HG03571 (cell line): ENCODE measurements at regions not wholly inside any gene's neighbourhood (a gene's known extent, or its start where the extent isn't known, plus 50 kb on each side); places are given as distances from the start of the nearest gene placed in this dataset.

Experiments used
- ATAC-seq: cut with Tn5 transposase; IDR thresholded peaks from one replicate; pipeline ENCODE4 v1.9.1; 2021; ENCODE audit not compliant: unreplicated experiment

GRCh38 chr15:62431817-62432216, 266.7 kb upstream of the C2CD4B start:
- ATAC-seq, result no peak

- ATAC-seq, result no peak
These were observed 267.8 kb upstream of the C2CD4B start for GRCh38 chr15:62432702-62433398.

DNA sequence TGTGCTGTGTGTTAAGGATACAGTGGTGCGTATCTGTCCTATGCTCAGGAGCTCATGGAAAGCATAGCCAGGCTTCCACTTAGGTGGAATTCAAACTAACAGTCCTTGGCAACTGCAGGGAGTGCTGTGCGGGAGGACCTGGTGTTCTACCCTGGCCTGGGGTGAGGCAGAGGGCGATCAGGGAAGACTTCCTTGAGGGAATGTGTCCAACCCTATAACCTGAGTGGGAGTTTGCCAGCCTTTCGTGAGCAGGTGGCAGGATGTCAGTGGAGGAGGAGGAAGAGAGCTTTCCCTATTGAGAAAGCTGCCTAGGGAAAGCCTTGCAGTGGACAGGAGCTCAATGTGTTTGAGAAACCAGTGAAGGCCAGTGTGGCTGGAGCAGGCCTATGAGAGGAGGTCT, 271.1 kb upstream of the C2CD4B start:
- no peak for ATAC-seq

- no peak for ATAC-seq
These were observed 272.7 kb upstream of the C2CD4B start for GRCh38 chr15:62437753-62438152.

DNA sequence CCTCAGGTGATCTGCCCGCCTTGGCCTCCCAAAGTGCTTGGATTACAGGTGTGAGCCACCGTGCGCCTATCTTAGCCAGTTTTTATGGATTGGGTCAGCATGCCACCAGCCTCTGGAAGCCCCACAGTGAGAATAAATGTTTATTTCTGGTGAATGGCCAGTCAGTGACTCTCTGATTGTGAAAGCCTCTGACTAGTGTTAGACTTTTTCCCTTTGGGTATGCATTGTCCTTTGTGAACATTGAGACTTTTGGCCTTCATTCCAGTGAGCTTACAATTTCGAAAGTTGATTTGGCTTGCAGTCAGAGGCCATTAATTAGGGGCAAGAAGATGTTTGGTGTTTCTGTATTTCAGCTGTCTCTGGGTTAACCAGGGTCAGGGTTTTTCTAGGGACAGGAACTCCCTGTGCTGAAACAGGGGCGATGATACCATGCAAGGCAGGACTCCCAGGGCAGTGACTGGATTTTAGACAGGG, 274.5 kb upstream of the C2CD4B start:
- ATAC-seq, result no peak

DNA sequence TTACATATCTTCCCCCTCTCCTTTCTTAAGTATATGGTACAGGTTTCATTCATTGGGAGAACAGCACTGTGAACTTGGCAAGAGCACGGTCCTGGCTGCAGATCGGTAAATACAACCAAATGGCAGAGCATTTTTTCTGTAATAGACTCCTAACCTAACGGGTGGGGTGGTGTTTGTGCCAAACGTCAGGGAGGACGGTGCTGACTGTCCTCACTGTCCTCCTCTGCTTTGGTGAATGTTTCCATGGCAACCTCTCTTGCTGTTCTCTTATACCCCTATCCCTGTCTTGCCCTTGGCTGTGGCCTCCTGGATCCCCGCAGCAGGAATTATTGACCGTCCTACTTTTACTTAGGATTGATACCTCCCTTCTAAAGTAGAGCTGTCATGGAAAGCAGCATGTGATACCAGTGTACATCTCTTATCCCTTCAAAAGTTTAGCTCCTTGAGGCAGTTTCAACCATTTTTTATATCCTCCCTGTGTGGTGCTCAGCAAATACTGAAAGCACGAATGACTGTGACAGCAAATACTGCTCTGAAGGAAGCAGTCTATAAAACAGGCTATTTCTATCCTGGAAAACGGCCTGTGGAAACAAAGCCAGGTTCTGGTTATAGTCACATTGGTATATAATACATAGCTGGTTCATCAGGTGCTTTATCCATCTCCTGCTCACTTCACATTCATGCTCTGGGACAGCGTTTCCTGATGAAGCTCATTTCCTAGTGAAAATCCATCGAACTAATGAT, 275.4 kb upstream of the C2CD4B start:
- ATAC-seq, result no peak

DNA sequence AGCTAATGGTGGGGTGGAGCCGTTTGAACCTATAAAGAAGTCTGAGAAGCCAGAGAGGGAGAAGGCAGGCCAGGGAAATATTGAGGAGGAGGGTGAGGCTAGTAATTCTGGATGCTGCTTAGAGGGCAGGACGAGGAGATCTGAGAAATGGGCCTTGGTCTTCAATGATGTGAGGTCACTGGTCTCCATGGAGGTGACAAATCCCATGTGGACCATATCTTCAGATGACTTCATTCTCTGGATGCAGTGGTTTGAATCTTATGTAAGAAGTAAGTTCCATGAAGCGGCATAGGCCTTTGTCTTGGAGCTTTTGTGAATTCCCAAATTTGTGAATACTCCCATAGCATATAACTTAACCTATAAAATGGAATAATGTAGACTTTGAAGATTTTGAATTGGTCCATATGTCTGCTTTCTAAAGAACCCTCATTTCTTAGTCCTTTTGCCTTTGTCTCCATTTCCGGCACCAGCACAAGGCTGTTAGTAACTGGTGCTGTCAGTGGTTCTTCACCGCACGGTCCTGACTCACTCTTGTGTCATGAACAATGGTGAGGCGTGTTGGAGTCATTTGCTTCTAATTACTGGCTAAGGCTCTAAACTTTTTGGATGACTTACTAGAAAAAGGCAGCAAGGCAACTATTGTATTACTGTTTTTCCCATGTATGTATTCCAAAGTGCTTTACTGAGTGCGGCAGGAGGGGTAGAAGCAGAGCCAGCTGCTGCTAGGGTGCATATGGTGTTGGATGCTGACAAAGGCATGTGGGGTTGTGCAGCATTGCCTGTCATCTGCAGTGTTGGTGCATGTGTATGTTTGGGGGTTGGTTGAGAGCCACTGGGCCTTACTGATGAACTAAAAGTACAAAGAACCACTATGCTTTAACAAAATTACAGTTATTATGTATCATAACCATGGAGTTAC, 279.3 kb upstream of the C2CD4B start:
- no peak for ATAC-seq

DNA sequence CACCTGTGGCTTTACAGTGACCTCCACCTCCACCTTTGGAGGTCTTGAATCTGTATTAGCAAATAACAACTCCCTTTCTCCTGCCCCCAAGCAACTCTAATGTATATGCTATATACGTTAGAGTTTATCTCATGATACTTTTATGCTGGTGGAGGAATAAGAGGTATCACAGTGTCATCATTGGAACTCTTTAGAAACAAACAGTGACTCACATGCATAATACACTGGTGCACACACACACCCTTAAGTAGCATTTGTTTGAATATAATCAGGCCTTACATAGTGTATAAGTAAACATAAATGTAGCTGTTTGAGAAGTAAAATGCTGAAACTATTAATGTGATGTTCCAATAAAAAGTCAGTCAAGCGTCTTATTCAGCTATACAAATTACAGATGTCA, 280.2 kb upstream of the C2CD4B start:
- ATAC-seq, result no peak

GRCh38 chr15:62446984-62447383, 281.9 kb upstream of the C2CD4B start:
- no peak for ATAC-seq

GRCh38 chr15:62447742-62448141, 282.7 kb upstream of the C2CD4B start:
- no peak for ATAC-seq

DNA sequence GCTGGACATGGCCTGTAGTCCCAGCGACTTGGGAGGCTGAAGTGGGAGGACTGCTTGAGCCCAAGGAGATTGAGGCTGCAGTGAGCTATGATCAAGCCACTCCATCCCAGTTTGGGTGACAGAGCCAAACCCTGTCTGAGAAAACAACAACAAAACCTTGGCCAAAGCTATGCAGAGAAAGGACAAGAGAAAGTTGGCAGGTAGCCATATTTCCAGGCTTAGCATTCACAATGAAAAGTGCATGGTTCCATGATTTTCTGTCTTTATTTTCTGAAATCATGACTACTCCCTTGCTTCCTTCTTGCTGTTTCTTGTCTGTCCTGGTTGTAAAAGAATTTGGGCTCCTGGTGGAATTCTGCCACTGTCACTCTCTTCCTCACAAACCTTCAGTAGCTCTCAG, 284.6 kb upstream of the C2CD4B start:
- no peak for ATAC-seq

- no peak for ATAC-seq
These were observed 285.0 kb upstream of the C2CD4B start for GRCh38 chr15:62450061-62450460.

DNA sequence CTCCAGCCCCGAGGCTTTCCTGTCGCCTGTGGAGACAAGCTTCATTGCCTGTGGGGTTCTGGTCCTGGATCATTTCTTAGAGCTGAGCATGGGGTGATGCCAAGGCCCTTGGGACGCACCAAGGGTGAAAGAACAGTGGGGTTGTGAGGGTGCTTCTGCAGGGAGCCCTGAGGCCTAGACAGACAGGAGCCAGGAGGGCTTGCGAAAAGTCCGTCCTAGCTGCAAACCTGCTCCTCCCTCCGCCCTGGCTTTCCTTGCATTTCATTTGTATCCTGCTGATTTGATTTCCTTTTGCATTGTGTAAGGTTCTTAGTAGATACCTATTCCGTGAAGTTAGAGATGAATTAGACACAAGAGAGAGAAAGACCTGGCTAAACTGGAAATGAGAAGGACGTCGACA, 286.9 kb upstream of the C2CD4B start:
- ATAC-seq, result no peak

DNA sequence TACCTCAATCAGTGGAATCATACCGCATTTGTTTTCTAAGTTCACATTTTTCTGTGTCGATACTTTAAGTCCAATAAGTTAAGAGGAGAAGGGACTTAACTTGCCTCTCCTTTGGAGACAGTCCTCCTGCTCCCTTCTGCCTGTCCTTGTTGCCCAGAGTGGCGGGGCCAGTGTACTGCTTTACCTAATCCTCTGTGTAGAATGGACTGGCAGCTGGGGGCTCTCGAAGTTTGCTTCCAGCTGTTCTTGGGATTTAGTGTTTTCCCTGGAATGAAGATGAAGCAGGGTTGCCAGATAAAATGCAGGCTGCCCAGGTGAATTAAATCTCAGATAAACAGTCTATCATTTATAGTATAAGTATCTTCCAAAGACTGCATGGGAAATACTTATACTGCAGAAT, 287.6 kb upstream of the C2CD4B start:
- ATAC-seq, result no peak

GRCh38 chr15:62453375-62453774, 288.3 kb upstream of the C2CD4B start:
- no peak for ATAC-seq

DNA sequence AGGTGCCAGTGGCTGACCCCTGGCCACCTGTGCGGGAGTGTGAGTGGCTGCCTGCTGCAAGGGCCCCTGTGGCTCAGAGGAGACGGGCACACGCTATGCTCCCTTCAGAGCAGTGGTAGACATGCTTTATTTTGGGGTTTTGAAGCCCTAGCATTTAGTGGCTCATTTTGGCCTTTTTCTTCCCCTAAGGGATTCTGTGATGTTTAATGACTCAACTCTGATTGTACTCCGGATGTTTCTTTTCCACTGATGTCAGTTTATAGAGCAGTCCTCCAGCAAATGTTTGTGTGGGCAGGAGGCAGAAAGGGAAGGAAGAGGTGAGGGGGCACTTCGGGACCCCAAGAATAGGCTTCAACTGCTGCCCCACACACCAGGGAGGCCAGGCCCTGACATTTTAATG, 288.9 kb upstream of the C2CD4B start:
- ATAC-seq, result no peak

GRCh38 chr15:62454567-62455172, 289.6 kb upstream of the C2CD4B start:
- no peak for ATAC-seq

DNA sequence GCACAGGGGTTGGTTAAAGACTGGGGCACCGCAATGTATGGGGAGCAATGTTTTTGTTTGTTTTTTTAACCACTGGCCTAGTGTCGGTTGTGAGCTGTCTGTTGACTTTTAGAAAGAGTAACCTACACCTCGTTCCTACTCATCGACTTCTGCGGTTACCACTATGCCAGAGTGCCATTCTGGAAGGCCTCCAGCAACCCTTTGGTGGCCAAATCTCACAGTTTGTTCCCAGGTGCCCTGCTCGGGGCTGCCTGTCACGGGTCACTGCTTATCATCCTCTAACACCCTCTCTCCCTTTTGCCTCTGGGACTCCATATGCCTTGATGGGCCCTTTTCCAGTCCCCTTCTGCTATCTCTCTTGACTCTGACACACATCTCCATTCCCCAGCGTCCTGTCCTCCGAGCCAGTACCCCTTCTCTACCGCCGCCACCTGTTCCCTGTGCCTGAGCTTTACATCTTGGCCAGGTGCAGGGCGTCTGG, 290.4 kb upstream of the C2CD4B start:
- ATAC-seq, result no peak

- no peak for ATAC-seq
These were observed 291.2 kb upstream of the C2CD4B start for GRCh38 chr15:62456011-62456920.

DNA sequence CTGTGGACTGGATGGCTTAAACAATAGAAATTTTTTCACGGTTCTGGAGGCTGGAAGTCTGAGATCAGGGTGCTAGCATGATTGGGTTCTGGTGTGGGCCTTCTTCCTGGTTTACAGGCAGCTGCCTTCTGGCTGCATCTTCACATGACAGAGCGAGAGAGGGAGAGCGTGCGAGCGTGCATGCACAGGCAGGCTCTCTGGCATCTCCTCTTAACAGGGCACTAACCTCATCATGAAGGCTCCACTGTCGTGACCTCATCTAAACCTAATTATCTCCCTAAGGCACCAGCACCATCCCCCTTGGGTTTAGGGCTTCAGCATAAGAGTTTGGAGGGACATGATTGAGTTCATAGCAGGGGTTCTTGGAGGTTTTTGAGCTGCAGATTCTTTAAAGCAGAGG, 292.0 kb upstream of the C2CD4B start:
- ATAC-seq, result no peak
